ENCODE measurements at regions not wholly inside any gene's neighbourhood (a gene's known extent, or its start where the extent isn't known, plus 50 kb on each side); places are given as distances from the start of the nearest gene placed in this dataset.

GRCh38 chr9:8019636-8020035 is 220.1 kb upstream of the DMAC1 start:
- no peaks in the 10 kb centered on the region for H3K27me3 ChIP-seq
- H3K4me3 ChIP-seq, result no peak overlapping the region
- H3K4me1 ChIP-seq, result no peaks in the 10 kb centered on the region
- no peak for TF ChIP-seq POLR2A (IDR thresholded peaks at IDR 0.05)
- TF ChIP-seq CTCF (IDR thresholded peaks at IDR 0.05), result no peak
- DNase-seq, result no peak
- intact Hi-C loops (cut with DNase I), result no loop called here
- WGBS, 2 donors, result 74 to 75% methylated on average over 3 of the region's 3 CpGs
- no peak overlapping the region for H3K27ac ChIP-seq
- H3K9me3 ChIP-seq, result no peaks in the 10 kb centered on the region
- no peaks in the 10 kb centered on the region for H3K36me3 ChIP-seq

DNA sequence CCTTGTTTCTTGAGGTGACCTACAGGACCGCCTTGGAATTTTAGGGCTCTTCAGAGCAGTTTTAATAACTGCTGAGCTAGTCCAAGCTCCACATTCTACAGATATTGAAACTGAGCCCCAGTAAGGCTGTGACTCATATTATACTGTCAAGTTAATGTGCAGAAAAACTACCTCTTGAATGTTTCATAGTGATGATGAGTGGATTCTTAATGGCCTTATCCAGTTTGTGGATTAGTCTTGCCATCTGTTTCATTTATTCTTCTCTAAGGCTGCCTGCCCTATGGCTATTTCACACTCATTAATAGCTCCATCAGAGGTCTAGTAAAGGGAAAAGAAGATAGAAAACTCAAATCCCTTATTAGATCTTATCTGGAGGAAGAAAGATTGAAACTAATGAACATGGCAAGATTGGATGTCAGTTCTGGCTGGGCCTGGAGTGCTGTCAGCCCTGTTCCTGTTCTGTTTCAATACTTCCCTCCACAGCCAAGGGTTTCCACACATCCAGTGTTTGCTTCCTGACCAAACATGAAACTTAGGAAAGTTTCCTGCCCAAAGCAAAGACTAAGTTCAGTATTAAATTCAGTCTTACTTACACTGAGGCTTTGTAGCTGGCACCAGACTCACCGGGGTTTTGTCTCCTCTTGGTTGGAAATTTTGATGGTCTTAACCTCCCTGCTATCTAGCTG is 215.6 kb upstream of the DMAC1 start:
- DNase-seq, result no peak
- H3K27ac ChIP-seq, result no peak overlapping the region
- no peaks in the 10 kb centered on the region for H3K9me3 ChIP-seq
- H3K36me3 ChIP-seq, result no peaks in the 10 kb centered on the region
- H3K4me3 ChIP-seq, result no peak overlapping the region
- 83 to 84% methylated on average over 2 of the region's 2 CpGs for WGBS, 2 donors
- no peak for TF ChIP-seq POLR2A (IDR thresholded peaks at IDR 0.05)
- no peak for TF ChIP-seq CTCF (IDR thresholded peaks at IDR 0.05)
- H3K27me3 ChIP-seq, result no peaks in the 10 kb centered on the region
- intact Hi-C loops (cut with DNase I), result no loop called here
- H3K4me1 ChIP-seq, result no peaks in the 10 kb centered on the region

GRCh38 chr9:8012986-8013385 is 213.4 kb upstream of the DMAC1 start:
- TF ChIP-seq CTCF (IDR thresholded peaks at IDR 0.05), result no peak
- no peak for TF ChIP-seq POLR2A (IDR thresholded peaks at IDR 0.05)
- intact Hi-C loops (cut with DNase I), result no loop called here
- 74 to 75% methylated on average over 6 of the region's 6 CpGs for WGBS, 2 donors

DNA sequence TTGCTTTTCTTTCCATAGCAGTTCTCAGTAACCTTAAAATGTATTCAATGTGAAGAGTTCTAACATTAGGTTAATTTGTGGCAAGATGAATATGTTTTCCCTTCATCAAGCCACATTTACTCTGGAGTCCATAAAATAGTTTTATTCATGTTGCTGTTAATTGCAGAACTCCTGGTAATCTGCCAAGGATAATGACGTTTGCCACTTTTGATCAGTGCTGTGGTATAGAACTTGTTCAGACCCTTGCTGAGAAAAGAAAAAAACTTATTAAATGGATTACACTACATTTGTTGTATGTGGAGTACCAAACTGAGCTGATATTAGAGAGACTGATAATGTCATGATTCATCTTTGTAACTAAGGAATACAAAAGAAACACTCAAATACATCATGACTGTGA is 212.4 kb upstream of the DMAC1 start:
- WGBS, 2 donors, result 11 to 24% methylated on average over 1 of the region's 1 CpG
- Histone ChIP-seq H3K4me1 (no peaks in the 10 kb centered on the region), H3K4me3 (no peak overlapping the region), H3K27ac (no peak overlapping the region), H3K36me3 (no peaks in the 10 kb centered on the region), H3K9me3 (no peaks in the 10 kb centered on the region), H3K27me3 (no peaks in the 10 kb centered on the region)
- TF ChIP-seq CTCF (IDR thresholded peaks at IDR 0.05) (no peak), POLR2A (IDR thresholded peaks at IDR 0.05) (no peak)
- intact Hi-C loops (cut with DNase I), result no loop called here
- DNase-seq, result no peak

More at GRCh38 chr9:8012986-8013385, 213.4 kb upstream of the DMAC1 start:
- H3K9me3 ChIP-seq, result no peaks in the 10 kb centered on the region
- DNase-seq, result no peak
- no peaks in the 10 kb centered on the region for H3K36me3 ChIP-seq
- H3K4me3 ChIP-seq, result no peak overlapping the region
- no peak overlapping the region for H3K27ac ChIP-seq
- no peaks in the 10 kb centered on the region for H3K27me3 ChIP-seq
- H3K4me1 ChIP-seq, result no peaks in the 10 kb centered on the region

- no peak for DNase-seq
- intact Hi-C loops (cut with DNase I), result no loop called here
- Histone ChIP-seq H3K36me3 (no peaks in the 10 kb centered on the region), H3K4me3 (no peak overlapping the region), H3K27me3 (no peaks in the 10 kb centered on the region), H3K9me3 (no peaks in the 10 kb centered on the region), H3K27ac (no peak overlapping the region), H3K4me1 (no peaks in the 10 kb centered on the region)
- 75 to 100% methylated on average over 1 of the region's 1 CpG for WGBS, 2 donors
- TF ChIP-seq CTCF (IDR thresholded peaks at IDR 0.05) (no peak), POLR2A (IDR thresholded peaks at IDR 0.05) (no peak)
Measured at GRCh38 chr9:7996558-7996957, 197.0 kb upstream of the DMAC1 start.
